GM13977 (cell line): ENCODE measurements at regions not wholly inside any gene's neighbourhood (a gene's known extent, or its start where the extent isn't known, plus 50 kb on each side); places are given as distances from the start of the nearest gene placed in this dataset.

Experiments used
- DNase-seq: peaks from one replicate; pipeline ENCODE4 v3.0.0; 2012; ENCODE audit warnings: low spot score
- CTCF ChIP-seq: IDR thresholded peaks from 2 replicates; pipeline ENCODE4 v1.5.1; 2012; ENCODE audit warnings: mild to moderate bottlenecking, control low read depth; ENCODE audit not compliant: insufficient read depth; ENCODE audit errors: extremely low read depth, missing control alignments
- in situ Hi-C: fragments of 300-500 bp; cut with MboI; formaldehyde crosslinking; loops from one replicate; pipeline ENCODE4 v1.12.0; 2022; ENCODE audit warnings: low sequenced_read_pairs, low pct_unique_long_range_greater_than_20kb, mixed read lengths, inconsistent platforms; ENCODE audit not compliant: unreplicated experiment

GRCh38 chr3:21860082-21860475, 109.1 kb upstream of the ZNF385D start:
- in situ Hi-C loops: no loop called here
- no peak for TF ChIP-seq CTCF
- no peak for DNase-seq

GRCh38 chr3:21860657-21861056, 109.6 kb upstream of the ZNF385D start:
- no peak for TF ChIP-seq CTCF
- DNase-seq: no peak
- in situ Hi-C loops: no loop called here

- DNase-seq: no peak
- no peak for TF ChIP-seq CTCF
- in situ Hi-C loops: no loop called here
Observed at GRCh38 chr3:21876782-21877181, 125.8 kb upstream of the ZNF385D start.

GRCh38 chr3:21877214-21877754, 126.3 kb upstream of the ZNF385D start:
- TF ChIP-seq CTCF: no peak
- DNase-seq: no peak
- in situ Hi-C loops: no loop called here

GRCh38 chr3:21879184-21879886, 128.3 kb upstream of the ZNF385D start:
- in situ Hi-C loops: no loop called here
- no peak for DNase-seq
- no peak for TF ChIP-seq CTCF

- in situ Hi-C loops: no loop called here
- no peak for DNase-seq
- no peak for TF ChIP-seq CTCF
Observed at GRCh38 chr3:21888656-21889055, 137.6 kb upstream of the ZNF385D start.
